ENCODE measurements at regions not wholly inside any gene's neighbourhood (a gene's known extent, or its start where the extent isn't known, plus 50 kb on each side); places are given as distances from the start of the nearest gene placed in this dataset.

DNA sequence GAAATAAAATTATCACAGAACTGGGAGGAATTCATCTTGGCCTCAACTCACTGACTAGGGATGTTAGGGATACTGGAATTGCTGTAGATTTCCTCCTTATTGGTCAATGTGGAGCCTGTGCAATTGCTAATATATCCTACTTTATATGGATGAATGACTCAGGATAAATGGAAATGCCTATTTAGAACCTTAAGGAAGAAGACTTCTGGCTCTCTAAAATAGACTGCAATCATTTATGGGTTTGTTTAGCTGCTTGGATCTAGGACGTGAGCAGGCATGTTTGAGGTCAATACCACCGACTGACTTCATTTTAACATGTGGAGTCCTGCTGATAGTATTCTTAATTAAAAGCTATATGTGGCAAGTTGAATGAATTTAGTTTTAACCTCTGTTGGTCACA is 1040.1 kb upstream of the LRRN3 start:
- TF ChIP-seq, protein P1, sequence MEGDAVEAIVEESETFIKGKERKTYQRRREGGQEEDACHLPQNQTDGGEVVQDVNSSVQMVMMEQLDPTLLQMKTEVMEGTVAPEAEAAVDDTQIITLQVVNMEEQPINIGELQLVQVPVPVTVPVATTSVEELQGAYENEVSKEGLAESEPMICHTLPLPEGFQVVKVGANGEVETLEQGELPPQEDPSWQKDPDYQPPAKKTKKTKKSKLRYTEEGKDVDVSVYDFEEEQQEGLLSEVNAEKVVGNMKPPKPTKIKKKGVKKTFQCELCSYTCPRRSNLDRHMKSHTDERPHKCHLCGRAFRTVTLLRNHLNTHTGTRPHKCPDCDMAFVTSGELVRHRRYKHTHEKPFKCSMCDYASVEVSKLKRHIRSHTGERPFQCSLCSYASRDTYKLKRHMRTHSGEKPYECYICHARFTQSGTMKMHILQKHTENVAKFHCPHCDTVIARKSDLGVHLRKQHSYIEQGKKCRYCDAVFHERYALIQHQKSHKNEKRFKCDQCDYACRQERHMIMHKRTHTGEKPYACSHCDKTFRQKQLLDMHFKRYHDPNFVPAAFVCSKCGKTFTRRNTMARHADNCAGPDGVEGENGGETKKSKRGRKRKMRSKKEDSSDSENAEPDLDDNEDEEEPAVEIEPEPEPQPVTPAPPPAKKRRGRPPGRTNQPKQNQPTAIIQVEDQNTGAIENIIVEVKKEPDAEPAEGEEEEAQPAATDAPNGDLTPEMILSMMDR (IDR thresholded peaks at IDR 0.05; ENCODE audit: low read length): no peak
- TF ChIP-seq EZH2 (IDR thresholded peaks at IDR 0.05; ENCODE audit: borderline replicate concordance, low read length): no peak
